Stimulated activated CD8-positive, alpha-beta memory T cell treated with anti-CD3 and anti-CD28 coated beads, Interleukin-12 subunit alpha, Interleukin-12 subunit beta, amount 100 ng/mL, for 24 hours (primary cell): ENCODE measurements at regions not wholly inside any gene's neighbourhood (a gene's known extent, or its start where the extent isn't known, plus 50 kb on each side); places are given as distances from the start of the nearest gene placed in this dataset.

Source experiments
- DNase-seq: peaks from one replicate; pipeline ENCODE4 v3.0.0-alpha.2; 2020; ENCODE audit errors: extremely low read depth

DNA sequence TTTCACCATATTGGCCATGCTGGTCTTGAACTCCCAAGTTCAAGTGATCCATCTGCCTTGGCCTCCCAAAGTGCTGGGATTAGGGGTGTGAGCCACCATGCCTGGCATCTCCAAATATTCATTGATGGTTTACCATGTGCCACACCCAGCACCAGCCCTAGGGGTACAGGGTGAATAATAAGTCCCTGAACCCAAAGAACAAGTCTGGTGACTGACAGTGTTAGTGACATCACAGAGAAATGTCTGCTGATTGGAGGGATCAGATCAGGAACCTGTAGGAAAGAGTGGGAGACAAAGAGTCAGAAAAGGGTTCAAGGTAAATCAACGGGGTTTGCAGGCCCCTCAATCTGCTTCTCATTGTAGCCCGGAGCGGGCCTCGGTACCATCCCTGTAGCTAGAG, 118.4 kb upstream of the NABP1 start:
- no peak for DNase-seq

DNA sequence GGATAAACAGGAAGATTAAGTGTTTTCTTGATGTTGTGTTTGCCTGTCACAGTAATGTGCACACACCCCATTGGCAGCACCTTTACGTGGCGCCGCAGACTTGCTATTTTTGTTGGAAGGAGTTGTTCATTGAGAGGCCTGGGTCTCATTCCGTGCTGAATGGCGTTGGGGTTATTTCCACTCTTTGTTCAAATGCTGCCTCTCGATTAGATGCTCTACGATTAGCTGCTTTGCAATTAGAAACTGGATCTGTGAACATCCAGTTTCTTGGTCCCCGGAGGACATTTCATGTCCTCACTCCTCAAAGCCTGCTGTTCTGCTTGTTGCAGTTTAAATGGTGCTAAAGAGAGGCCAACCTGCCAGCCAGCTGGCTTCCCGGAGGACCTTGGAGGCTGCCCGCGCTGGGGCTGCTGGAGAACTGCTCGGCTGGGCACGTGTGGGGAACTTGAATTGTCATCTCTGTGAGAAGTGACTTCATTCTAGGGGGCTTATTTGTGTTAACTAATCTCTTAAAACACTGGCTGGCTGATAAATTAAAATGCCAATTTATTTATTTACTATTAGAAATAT, 117.4 kb upstream of the NABP1 start:
- no peak for DNase-seq

DNA sequence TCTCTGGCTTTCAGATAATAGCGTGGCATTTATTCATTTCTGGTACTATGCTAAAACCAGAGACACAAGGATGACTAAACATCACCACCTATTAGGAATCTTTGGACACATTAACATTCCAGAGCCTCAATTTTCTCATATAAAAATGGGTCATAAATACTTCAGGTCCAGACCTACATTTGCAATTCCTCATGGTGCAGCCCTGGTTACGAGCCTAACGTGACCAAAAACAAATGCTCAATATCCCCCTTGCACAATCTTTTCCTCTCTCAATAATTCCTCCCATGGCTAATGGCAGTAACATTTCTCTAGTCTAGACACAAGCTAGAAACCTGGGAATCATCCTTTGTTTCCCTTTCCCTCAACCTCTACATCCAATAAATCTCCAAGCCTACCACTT, 112.8 kb upstream of the NABP1 start:
- DNase-seq, result no peak

DNA sequence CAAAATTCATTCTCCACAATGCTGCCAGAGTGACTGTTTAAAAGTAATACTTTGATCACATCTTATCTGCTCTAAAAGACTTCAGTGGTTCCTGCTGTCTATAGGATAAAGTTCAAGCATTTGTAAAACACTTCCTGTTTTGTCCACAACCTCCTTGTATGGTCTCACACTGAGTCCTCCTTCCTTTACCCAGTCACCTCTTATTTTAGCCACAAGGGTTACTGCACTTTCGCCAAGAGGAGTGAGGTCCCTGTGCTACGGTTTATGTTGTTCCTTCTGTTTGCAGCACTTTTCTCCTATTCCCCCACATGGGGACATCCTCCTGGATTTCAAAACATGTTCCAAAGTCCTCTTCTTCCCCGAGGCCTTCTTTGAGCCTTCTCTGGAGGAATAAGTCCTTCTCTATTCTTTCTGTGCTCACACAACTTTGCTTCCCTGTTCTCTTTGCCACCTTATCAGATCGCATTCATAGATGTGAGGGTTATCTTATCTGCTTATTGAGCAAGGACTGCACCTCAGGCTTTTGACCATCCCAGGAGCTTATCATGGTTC, 112.2 kb upstream of the NABP1 start:
- DNase-seq, result no peak

DNA sequence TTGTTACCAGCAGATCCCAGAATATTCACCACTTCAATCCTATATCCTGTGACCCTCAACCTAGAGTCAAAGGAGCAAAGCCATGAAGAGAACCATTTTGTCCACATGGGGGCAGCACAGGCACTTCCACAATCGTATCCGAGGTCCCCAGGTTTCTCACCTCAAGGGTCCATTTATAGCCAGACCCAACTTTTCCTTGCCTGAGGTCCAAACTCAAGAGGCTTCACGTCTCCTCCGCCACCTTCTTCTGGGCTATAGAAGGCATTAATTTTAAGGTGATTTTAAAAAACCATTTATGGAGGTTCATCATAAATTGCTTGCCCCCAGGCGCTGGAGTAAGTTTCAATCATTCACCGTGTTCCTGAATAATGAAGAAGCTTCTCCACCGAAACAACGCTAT, 111.6 kb upstream of the NABP1 start:
- DNase-seq, result no peak

DNA sequence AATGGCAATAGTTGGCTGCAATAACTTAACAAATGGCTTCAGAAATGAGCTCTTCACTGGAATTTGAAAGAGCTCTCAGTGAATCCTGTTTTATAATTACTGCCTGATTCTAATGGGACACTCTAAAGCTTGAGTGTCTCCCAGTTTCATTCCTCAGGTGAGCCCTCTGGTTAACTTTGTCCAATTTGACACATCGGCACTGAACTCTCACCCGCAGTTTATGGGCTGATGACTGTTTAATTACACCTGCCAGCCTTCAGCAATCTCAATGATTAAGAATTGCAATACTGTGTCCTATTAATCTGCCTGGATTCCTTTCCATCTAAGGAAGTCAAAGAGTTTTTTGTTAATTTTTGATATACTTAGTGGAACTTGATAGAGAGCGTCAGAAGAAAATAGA, 110.7 kb upstream of the NABP1 start:
- DNase-seq, result no peak

DNA sequence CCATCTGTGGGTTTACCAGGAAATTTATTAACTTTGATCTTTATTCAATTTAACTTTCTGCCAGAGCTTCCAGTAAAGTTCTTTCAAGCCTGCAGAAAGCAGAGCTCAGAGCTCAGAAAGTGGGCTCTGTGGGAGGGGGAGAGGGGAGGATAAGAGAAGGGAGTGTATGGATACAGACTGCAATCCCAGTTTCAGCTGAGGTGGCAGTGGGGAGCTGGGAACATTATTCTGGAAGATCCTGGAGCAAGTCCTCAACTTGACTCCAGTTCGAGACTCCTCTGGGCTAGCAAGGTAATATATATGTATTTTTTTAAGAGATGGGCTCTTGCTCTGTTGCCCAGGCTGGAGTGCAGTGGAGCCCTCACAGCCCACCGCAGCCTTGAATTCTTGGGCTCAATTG, 108.9 kb upstream of the NABP1 start:
- DNase-seq, result no peak

DNA sequence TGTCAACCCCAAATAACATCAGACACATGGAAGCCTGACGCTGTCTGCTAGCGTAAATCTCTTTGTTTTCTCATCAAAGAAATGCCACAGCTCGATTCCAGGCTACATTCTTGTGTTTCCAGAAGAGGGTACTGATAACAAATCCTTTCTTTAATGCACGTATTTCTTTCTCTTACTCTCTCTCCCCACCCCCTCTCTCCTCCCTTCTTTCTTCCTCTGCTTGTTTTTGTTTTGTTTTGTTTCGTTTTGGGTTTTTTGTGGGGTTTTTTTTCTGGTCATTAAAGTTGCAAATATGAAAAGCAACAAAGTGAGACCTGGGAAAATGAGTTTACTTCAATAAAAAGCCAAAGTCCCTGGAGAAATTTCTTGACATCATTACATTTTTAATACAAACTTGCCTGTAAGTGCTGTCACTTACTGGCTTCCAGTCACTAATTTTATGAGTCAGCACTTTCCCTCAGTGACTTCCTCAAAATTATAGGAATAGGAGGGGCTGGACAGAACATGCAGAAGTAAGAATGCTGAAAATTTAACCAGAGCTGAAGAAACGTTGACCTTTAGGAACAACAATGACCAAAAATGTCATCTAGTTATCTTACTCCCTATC, 106.7 kb upstream of the NABP1 start:
- no peak for DNase-seq

DNA sequence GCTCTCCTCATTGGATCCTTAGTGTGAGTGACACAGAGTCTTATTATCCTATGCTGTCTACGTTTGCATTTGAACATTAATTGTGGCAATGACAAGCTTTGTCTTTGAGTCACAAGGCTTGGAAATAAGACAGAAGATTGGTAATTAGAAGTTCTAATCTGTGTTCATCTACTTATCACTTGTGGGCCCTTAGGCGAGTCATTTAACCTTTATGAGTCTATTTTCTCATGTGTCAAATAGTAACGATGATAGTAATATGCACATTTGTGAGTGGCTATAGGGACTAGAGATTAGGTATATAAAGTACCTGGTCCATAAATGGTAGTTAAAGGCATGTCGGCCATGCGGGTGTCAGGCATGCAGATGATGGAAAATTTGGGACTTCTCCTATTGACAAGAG, 105.6 kb upstream of the NABP1 start:
- DNase-seq, result no peak

DNA sequence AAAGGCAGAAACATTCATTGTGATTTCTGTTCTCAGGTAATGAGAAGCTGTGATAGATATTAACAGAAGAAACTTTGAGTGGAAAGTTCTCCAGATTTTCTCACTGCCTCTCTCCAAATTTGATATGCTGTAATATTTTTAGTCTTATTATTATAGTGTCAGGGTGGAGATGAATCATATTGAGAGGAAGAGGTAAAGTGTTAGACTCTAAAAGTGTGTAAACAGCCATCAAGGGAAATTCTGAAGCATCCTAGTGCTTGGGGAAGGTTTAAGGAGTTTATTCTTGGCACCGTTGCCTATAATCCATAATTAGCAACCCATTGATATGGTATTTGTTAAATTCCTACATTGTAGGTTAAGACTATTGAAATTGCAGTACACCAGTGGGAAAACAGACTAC, 104.7 kb upstream of the NABP1 start:
- no peak for DNase-seq

DNA sequence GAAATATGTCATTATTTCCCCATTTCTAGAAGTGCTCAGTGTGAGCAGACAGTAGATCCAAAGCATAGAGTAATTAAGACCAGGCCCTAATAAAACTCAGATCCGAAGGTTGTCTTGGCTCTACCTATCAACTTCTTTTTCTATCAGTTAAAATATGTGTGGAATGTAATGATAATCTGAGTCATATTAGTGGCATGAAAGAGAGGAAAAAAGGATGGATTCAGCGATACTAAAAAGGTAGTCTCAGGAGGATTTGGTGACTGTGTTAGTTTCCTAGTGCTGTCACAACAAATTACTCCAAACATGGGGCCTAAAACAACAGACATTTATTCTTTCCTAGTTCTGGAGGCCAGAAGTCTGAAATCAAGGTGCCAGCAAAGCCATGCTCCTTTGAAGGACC, 103.7 kb upstream of the NABP1 start:
- DNase-seq, result no peak

DNA sequence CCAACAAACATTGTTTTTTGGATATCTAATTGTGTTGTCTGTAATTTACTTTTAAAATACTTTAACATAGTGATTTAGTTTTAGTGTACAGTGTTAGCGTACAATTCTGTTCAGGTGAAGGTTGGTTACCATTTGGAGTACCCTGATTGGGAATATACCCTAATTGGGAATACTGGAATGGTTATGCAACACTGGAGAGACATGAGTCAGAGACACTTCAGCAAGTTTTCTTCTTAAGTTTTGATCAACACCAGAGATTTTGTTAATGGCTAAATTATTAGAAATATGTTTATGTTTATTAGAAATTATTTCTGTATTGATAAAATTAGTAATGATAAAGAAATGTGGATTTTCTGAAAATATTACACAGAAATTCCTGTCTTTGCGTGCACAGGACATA, 100.3 kb upstream of the NABP1 start:
- no peak for DNase-seq

DNA sequence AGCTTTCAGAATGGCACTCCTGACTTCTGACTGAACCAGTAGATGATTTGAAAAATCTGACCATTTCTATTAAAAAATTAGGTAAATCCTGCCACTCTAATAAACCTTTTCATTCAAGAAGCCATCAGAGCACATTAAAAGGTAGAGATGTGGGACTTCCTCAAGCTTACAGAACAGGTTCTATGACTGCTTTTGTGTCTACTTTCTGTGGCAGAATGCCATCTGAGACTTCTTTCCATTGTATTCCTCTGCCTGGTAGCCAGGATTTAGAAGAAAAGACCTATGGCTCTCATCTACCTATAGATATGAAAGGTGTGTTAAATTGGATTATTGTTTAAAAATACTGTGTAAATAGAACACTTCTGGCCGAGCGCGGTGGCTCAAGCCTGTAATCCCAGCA, 99.9 kb upstream of the NABP1 start:
- no peak for DNase-seq

DNA sequence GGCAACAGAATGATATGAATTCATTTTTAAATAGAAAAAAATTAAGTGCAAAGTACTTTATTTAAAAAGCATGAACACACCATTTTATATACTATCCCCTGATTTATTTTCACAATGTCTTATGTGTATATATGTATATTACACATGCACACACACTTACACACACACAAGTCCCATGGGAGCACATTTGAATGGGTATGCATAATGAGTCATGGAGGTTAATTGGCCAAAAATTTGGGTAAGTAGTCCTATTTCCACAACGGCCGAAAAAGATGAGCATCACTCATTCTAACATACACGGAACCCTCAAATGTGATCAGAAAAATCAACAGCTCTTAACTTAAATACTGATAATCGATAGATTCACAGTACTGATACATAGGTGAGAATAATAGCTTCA, 97.4 kb upstream of the NABP1 start:
- DNase-seq, result no peak

DNA sequence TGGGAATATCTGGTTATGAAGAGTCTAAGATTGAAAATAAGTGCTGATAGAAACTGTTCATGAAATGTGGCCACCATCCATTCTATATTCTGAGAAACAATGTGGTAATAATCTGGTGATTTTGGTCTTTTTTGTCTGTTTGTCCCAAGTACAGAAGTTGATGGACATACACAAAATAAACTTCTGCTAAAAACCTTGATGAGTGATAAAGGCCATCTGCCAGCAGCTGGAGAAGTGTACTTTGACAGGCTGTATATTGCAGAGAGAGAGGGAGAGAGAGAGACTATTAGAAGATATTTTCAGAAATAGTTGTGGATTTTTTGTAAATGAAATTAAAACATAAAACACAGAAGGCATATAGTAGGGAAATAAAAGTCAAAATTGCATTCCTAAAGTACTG, 96.9 kb upstream of the NABP1 start:
- no peak for DNase-seq

DNA sequence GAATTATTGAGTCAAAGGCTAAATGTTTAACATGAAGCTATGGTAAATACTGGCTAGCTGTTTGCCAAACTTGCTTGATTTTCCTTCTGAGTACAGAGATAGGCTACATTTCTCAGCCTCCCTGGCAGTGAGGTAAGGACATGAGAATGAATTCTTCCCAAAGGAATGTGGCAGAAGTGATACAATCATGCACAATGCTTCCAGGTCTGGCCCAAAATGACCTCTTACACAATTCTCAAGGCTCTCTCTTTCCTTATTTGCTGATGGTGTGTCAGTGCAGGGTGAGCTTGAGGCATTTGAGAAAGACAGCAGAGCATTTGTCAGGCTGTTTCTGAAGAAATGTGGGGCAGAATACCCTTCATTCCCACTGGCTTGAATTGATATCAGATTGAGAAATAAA, 95.6 kb upstream of the NABP1 start:
- DNase-seq, result no peak

DNA sequence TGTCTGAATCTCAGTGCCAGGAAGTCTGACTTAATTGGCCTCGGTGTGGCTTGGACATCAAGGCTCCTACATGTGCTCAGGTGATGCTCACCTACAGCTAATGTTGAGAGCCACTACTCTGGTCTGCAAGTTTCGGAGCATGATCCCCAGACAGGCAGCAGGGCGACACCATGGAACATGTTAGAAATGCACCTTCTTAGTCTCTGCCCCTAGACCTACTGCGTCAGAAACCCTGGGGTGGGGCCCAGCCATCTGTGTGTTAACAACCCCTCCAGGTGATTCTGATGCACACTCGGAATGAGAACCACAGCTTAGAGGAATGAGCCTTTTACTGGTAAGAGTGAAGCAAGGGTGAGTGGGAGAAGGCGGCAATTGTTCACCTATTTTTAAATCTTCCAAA, 86.9 kb upstream of the NABP1 start:
- no peak for DNase-seq

DNA sequence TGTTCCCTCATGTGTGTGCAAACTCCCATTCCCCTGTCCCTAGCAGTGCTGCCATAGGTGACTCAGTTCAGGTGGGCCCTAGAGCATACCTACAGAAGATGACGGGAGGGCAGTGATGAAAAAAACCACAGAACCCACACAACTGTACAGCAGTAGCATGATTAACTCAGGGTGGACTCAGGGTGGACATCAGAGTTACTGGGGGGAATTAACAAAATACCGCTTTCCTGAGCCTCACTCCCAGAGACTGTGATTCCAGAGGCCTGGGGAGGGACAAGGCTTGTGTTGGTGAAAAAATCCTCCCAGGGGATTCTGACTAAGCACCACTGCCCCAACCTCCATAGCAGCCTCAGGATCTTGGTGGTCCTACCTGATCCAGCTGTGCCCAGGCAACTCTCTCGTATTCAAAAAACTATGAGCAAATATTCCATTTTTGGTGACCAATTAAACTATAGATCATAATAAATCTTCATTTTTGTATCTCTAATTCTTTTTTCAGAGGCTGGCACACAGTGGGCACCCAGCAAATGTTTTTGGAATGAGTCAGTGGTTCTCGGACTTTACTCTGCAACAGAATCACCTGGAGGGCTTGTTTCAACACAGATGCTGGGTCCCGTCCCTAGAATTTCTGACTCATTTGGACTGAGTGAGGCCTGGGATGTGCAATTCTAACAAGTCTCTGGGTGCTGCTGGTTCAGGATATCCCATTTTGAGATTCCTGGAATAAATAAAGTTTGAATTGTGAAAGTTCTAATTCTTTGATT, 84.1 kb upstream of the NABP1 start:
- DNase-seq, result no peak

DNA sequence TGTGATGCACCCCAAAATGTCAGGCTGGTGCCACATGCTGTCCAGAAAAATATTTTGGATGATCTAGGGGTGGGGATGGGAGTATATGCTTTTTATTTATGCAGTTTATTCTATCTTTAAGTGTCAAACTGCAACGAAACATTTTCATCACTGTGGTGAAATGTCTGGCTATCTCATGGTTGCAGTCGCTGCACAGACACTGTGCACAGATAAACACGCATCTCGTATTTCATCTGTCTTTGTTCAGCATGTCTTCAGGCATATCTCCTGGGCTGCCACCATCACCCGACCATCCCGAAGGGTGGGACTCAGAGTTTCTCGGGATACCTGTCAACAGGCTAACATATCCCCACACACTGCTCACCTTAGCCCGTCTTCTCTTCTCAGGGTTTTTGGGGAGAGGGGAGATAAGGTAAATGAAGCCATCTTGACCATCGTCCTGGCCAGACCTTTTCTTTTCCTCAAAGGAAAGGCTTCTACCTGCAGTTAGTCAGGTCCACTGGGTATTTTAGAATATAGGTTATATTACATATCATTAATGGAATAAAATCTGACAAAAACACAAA, 80.7 kb upstream of the NABP1 start:
- no peak for DNase-seq

DNA sequence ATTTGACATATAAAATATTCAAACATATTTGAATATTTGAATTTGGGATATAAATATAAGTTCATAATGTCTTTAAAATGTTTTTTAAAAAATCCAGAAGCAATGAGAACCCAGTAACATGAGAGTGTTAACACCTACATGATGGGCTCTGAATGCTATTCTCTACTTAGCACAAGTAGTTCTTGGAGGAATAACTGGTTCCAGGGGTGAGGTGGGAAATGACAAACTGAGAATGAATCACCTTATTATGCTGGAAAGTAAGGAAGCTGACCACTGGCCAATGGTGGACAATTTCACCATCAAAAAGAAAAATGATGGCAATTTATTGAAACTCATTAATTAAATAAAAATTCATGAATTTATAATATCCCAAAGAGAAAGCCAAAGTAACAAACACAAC, 79.6 kb upstream of the NABP1 start:
- no peak for DNase-seq

DNA sequence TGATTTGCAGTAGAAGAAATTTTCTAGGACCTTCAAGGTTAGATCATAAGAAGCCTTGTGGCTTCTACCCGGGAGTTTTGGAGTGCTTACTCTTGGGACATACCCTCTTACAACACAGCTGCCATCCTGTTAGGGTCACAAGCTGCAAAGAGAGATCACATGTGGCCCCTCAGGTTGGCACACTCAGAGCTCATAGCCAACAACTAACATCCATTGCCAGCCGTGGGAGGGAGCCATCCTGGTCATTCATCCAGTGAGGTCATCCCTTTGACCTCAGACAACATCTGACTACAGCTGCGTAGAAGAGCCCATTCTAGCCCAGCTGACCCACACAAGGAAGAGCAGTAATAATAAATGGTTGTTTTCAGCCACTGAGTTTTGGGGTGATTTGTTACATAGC, 76.9 kb upstream of the NABP1 start:
- DNase-seq, result no peak

DNA sequence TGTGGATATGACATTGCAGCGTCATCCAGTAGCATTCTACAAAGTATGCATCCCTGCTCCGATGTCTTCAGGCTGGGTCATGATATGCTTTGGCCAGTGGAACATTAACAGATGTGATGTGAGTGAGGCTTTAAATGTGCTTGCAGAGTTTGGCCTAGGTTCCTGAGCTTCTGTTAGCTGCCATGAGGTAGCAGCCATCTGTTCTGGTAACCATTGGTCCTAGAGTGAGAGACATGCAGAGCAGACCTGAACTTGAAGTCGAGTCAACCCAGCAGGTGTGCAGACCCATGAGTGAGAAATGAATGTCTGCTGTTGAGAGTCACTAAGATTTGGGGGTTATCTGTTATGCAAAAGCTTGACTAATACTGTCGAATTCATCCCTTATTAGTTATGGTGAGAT, 73.8 kb upstream of the NABP1 start:
- DNase-seq, result no peak

DNA sequence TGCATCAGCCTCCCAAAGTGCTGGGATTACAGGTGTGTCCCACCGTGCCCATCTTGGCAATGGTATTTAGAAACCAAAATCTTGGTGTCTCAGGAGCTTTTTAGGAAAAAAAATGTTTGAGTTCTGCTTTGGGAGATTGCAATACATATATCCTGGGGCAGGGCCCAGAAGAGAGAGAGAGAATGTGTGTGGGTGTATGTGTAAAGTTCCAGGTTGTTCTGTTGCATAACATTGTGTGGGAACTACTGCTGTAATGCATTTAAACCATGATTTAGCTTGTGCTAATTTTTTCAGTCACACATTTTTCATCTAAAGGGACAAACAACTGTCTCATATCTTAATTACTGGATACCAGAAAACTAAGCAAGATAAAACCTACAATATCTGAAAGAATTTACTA, 70.8 kb upstream of the NABP1 start:
- no peak for DNase-seq
